Esophagus mucosa (tissue), 1 donor: ENCODE measurements at regions not wholly inside any gene's neighbourhood (a gene's known extent, or its start where the extent isn't known, plus 50 kb on each side); places are given as distances from the start of the nearest gene placed in this dataset.
"Not testable (repeated sequence)": the region's sequence is repeated elsewhere in the genome, so short reads cannot be mapped to it uniquely, and the experiment has no call there.

Experiments used
- ATAC-seq: fragments of 200-7000 bp; cut with Tn5 transposase; one replicate; pipeline ENCODE4 v1.9.1; 2020
- donor health status: DM: yes; HTN: yes; CAD: no.

DNA sequence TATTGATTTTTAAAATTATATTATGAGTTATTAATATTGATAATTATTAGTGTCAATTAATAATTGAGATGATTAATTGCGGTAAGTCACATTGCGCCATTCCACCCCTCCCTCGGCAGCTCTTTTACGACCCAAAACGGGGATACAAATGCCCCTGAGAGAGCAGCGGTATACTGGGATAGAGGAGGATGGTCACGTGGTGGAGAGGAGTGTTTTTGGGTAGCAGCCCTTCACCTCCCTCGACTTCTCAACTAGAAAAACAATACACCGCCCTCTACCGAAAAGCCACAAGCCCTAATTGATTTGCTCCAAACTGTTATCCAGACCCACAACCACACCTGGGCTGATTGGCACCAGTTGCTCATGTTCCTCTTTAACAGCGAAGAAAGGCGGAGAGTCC lies 71.0 kb downstream of the DAPL1 start:
- ATAC-seq, result not testable (repeated sequence)

DNA sequence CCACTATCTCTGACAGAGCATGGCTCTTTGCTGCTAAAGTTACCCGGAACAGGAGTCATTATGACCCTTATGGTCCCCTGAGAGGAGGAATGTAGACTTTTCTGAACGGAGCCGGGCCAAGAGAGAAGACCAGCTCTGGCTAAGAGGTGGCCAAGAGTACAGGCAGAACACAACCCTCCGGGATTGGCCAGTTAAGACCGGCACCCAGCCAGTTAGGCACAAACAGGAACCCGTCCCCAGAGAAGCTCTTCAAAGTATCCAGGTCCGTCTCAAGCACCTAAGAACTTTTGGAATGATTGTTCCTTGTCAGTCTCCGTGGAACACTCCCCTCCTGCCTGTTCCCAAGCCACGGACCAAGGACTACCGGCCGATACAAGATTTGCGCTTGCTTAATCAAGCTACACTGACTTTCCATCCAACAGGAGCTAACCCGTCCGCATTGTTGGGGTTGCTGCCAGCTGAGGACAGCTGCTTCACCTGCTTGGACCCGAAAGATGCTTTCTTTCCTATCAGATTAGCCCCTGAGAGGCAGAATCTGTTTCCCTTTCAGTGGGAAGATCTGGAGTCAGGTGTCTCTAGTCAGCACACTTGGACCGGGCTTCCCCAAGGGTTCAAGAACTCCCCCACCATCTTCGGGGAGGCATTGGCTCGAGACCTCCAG lies 72.5 kb downstream of the DAPL1 start:
- ATAC-seq, result not testable (repeated sequence)

DNA sequence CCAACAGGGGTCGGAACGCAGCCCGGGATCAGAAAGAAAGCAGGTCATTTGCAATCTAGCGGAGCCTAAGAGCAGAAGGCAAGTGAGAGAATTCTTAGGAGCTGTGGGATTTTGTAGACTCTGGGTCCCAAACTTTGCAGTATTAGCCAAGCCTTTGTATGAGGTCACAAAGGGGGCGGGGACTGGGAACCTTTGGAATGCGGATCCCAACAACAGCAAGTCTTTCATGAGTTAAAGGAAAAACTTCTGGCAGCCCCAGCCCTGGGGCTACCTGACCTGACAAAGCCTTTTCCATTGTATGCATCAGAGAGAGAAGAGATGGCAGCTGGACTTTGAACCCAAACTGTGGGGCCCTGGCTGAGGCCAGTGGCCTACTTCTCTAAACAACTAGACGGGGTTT lies 73.3 kb downstream of the DAPL1 start:
- ATAC-seq, result not testable (repeated sequence)

DNA sequence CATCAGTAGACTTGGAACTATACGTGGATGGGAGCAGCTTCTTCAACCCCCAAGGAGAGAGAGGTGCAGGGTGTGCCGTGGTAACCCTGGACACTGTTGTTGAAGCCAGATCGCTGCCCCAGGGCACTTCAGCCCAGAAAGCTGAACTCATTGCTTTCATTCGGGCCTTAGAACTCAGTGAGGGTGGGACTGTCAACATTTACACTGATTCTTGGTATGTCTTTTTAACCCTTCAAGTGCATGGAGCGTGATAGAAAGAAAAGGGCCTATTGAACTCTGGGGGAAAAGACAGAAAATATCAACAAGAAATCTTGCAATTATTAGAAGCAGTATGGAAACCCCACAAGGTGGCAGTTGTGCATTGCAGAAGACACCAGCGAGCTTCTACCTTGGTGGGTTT lies 74.0 kb downstream of the DAPL1 start:
- not testable (repeated sequence) for ATAC-seq

DNA sequence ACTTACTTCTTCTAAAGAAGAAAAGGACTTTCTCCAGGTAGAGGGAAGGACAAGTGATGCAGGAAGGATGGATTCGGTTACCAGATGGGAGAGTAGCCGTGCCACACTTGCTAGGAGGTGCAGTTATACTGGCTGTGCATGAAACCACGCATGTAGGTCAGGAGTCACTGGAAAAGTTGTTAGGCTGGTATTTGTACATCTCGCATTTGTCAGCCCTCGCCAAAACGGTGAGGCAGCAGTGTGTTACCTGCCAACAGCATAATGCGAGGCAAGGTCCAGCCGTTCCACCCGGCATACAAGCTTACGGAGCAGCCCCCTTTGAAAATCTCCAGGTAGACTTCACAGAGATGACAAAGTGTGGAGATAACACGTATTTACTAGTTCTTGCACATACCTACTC lies 74.5 kb downstream of the DAPL1 start:
- not testable (repeated sequence) for ATAC-seq

DNA sequence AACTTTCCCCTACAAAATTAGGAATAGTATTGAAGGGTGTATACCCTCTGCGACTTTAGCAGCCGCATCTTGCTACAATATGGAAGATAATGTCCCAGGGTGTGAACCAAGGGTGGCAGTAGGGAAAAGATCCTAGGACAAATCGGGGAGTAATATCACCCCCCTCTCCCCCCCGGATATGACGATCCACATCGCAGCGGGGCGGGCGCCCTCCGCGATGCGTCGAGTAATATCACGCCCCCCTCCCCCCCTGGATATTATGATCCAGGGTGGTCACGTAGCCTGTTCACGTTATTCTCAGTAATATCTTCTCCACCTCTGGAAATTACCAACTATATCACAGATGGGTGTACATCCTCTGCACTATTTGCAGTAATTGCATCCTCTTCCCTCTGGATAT lies 82.9 kb downstream of the DAPL1 start:
- no peak for ATAC-seq

DNA sequence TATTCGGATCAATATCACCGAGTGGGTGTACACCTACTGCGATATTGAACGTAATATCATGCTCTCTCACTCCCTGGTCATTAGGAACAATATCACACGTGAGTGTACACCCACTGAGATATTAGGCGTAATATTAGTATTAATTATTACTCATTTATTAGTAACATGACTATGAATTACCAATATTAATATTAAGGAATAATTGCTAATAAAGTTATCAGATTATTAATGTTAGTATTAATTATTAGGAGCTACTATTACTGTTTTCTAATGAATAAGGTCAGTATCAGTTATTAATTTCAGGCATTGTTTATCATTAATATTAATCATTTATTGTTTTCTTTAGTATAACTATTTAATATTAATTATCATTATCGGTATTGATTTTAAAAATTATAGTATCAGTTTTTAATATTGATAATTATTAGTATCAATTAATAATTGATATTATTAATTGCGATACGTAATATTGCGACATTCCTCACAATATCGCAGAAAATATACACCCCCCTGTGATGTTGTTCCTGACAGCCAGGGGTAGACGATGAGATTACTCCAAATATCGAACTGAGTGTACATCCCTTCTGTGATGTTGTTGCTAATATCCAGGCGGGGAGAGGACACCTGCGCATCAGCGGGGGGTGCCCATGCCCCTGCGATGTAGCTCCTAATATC lies 84.2 kb downstream of the DAPL1 start:
- no peak for ATAC-seq

DNA sequence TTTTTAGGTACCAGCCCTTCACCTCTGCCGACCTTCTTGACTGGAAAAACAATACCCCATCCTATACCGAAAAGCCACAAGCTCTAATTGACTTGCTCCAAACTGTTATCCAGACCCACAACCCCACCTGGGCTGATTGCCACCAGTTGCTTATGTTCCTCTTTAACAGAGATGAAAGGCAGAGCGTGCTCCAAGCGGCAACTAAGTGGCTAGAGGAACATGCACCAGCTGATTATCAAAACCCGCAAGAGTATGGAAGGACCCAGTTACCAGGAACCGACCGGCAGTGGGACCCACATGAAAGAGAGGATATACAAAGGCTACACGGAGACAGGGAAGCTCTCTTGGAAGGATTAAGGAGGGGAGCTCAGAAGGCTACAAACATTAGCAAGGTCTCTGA lies 86.1 kb upstream of the TANC1 start:
- no peak for ATAC-seq

DNA sequence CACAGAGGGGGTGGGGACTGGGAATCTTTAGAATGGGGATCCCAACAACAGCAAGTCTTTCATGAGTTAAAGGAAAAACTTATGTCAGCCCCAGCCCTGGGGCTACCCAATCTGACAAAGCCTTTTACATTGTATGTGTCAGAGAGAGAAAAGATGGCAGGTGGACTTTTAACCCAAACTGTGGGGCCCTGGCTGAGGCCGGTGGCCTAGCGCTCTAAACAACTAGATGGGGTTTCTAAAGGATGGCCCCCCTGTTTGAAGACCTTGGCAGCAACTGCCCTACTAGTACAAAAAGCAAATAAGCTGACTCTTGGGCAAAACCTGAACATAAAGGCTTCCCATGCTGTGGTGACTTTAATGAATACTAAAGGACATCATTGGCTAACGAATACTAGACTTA lies 83.9 kb upstream of the TANC1 start:
- ATAC-seq, result not testable (repeated sequence)

DNA sequence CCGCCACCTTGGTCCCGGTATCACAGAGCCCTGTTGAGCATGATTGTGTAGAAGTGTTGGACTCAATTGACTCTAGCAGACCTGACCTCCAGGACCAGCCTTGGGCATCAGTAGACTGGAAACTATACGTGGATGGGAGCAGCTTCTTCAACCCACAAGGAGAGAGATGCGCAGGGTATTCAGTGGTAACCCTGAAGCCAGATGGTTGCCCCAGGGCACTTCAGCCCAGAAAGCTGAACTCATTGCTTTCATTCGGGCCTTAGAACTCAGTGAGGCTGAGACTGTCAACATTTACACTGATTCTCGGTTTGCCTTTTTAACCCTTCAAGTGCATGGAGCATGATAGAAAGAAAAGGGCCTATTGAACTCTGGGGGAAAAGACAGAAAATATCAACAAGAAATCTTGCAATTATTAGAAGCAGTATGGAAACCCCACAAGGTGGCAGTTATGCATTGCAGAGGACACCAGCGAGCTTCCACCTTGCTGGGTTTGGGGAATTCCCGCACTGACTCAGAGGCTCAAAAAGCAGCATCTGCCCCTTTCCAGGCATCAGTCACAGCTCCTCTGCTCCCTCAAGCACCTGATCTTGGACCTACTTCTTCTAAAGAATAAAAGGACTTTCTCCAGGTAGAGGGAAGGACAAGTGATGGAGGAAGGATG lies 83.3 kb upstream of the TANC1 start:
- not testable (repeated sequence) for ATAC-seq

DNA sequence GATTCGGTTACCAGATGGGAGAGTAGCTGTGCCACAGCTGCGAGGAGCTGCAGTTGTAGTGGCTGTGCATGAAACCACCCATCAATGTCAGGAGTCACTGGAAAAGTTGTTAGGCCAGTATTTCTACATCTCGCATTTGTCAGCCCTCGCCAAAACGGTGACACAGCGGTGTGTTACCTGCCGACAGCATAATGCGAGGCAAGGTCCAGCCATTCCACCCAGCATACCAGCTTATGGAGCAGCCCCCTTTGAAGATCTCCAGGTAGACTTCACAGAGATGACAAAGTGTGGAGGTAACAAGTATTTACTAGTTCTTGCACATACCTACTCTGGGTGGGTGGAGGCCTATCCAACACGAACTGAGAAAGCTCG lies 82.8 kb upstream of the TANC1 start:
- ATAC-seq, result not testable (repeated sequence)

DNA sequence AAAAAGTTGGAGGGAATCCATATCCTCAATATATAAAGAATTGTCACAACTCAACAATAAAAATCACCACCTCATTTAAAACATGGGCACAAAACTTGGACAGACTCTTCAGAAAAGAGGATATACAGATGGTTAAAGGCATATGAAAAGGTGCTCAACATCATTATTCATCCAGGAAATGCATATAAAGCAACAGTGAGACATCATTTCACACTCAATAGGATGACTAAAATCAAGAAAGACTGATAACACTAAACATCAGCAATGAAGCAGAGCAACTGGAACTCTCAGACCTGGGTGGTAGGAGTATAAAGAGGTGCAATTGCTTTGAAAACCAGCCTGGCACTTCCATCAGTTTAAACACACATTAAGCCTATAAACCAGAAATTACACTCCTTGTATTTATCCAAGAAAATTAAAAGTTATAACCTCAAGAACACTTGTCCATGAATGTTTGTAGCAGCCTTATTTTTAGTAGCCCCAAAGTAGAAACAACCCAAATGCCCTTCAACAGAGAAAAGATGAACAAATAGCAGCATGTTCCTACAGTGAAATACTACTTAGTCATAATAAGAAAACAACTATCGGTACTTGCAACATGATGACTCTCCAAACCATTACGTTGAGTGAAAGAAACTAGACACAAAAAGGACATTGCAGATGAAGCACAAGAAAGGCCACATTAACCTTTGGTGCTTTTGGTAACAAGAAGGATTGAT lies 79.1 kb upstream of the TANC1 start:
- ATAC-seq, result no peak

DNA sequence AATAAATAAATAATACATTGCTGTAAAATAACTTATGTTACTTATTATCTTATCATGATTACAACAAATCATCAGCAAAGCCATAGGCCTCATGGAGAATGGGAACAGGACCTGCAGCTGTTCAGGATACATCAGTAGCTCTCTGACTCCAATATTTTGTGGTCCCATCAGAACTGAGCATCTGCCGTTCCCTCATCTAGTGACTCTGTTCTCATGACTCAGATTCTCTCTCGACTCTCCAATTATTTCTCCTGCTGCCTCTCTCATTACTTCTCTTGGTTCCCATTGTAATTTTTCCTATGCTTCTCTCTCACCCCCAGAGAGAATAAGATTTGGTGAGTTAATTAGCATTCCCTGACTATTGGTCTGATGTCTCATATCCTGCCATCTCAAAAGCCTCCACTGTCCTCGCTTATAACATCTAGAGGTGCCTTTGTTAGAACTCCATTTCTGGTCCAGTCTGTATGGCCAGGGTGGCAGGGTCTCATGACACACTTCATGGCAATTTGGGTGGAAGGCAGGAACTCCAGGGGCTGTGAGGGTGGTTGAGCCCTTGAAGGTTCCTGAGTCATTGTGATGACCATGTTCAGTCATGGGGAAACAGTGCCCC lies 78.0 kb upstream of the TANC1 start:
- ATAC-seq, result no peak

DNA sequence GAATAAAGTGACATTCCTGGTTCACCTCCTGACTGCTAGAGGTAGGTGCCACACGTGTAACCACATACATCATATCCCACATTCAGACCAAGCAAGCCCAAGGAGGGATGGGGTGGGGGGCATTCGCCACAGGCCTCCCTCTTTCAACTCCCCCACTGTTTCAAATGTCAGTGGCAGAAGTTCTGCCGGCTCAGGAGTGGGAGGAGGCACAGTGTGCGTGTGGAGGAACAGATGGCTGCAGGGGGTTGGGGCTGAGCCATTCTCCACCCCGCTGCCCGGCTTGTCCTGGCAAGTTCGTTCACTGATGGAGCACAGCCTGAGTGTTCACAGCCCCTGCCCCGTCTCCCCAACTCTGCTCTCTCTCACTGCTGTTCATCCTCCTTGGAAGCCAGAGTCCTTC lies 75.4 kb upstream of the TANC1 start:
- ATAC-seq, result peak; percentile 92

DNA sequence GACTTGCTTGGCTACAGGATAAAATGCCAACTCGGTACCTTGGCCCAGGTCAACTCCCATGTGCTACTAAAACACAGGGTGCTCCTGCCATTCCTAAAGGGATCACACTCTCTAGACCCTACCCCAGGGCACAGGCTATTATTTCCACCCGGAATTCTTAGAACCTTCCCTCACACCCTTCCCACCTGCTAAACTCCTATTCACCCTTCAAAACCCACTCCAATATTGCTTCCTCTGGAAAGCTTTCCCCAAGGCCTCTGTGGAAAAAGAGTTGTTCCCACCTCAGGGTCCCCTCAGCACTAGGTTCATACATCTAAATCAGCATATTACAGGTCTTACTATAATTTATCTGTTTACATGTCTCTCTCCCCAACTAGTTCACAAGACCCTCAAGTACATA lies 75.0 kb upstream of the TANC1 start:
- ATAC-seq, result no peak

DNA sequence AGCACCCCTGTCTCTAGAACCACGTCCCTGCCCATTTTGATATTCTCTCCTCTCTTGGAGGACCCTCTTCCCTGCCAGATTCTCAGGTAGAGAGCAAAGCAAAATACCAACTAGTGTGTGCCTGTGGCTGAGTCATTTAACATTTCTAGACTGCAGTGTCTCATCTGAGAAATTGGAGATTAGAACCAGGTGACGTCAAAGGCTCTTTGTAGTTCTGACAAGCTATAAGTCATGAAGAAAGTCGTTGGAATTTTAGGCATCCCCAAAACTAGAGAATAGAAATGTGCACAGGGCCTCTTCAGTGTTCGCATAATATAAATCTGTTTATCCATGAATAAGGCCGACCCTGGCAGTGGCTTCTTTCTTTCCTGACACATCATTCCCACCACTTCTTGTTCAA lies 74.4 kb upstream of the TANC1 start:
- peak; percentile 73 for ATAC-seq

DNA sequence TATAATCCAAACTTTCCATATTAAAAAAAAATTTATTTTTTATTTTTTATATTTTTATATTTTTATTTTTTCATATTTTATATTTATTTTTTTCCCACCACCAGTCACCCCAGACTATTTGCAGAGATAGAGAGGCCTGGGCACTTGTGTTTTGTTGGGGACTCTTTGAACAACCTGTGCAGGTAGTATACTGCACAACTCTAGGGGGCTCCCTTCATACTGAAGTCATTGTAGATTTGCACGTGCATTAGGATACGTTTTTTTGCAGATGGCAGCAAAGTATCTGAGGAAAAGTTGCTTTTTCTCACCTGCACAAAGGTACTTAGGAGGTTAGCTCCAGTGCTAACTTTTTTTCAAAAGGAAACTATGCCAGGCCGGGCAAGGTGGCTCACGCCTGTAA lies 73.9 kb upstream of the TANC1 start:
- ATAC-seq, result no peak

DNA sequence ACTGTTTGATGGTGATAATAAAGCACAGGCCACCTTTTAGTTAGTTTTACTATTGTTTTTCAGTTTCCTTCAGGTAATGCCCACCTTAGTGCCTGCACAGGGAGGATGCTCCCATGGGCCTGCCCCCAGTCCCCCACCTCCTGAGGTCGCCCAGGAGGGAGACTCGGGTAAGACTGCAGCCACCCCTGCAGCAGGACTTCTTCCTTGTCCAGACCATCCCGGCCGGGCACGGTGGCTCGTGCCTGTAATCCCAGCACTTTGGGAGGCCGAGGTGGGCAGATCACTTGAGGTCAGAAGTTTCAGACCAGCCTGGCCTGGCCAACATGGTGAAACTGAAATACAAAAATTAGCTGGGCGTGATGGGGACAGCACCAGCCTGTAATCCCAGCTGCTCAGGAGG lies 68.1 kb upstream of the TANC1 start:
- no peak for ATAC-seq

DNA sequence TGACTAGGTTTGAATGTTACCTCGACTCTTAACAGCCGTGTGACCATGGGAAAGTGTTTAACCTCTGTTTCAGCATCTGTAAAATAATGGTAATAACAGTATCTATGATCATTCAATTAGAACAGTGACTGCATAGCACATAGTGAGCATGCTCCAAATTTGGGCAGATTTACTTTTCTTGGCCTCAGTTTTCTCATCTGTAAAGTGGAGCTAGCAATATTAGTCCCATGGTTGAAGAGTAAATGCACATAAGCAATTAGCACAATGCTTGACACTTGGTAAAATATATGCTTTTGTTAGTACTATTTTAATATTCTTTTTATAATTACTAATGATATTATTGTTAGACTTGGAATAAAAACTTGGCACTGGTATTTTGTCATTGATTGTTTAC lies 66.4 kb upstream of the TANC1 start:
- no peak for ATAC-seq

DNA sequence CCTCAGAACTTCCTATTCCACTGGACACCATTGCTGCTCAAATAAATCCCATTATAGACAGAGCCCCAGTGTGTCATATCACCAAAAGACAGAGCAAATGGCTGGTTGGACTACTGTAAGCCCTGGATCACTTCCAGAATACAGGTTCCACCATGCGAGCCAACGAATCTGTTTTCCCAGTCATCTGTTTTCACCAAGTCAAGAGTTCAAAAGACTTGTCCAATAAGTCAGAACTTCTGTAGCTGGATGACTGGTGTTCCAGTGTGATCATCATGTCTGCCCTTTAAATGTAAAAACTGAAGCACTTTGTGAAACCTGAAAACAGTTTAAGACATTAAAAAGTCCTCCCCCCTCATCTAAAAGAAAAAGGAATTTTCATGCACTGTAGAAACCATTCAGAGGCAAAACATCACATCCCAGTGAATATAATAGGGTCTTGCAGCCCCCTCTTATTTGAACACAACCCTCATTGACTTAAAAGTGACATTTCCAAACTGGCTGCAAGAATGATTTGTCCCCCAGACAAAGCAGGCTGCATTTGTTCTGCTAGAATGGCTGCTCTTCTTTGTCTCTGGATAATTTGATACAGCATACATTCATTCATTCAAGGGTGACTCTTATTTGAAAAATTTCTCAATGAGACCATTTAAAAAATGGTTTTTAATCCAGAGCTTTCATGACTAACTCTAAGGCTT lies 64.6 kb upstream of the TANC1 start:
- no peak for ATAC-seq

DNA sequence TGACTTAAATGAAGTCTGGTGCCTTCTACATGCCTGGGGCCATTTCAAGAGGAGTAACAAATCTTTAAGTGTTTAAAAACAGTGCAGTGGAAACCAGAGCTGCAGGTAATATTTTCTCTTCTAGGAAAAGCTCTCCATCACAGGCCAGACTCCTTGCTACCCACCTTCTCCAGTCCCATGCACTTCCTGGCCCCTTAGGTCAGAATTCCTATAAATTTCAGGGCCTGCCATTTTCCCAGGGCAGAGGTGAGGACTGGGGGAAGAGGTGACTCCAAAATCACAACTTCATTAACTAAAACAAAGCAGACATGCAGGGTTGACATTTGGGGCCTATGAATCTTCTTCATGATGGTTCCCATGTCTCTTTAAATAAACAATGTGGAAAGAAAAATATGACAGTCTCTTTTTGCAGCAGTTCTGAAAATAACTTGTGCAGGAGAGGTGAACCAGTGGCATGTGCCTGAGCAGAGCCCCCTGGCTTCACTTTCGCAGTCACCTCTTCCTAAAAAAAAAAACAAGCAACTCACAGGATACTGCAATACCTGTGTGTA lies 63.7 kb upstream of the TANC1 start:
- no peak for ATAC-seq

DNA sequence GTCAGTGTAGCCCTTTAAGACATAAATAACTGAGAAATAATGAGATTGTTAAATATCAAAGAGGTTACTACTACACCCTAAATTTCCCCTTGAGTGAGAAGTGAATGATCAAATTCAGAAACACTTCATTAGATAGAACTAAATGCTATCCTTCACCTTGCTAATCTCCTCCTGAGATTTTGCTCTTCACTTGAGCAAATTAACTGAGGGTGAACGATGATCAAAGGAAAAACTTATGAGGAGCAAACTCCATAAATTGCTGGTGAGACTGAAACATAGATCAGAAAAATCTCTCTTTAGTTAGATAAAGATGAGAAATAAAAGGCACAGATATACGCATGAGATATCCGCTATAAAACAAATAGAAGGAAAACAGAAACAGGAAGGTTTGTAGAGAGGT lies 63.1 kb upstream of the TANC1 start:
- ATAC-seq, result no peak
